ENCODE measurements at regions not wholly inside any gene's neighbourhood (a gene's known extent, or its start where the extent isn't known, plus 50 kb on each side); places are given as distances from the start of the nearest gene placed in this dataset.

- DNase-seq (ENCODE audit: low spot score), result no peak
These were observed 420.9 kb upstream of the INTU start for GRCh38 chr4:127211650-127212560.

GRCh38 chr4:127212701-127213100 lies 420.1 kb upstream of the INTU start:
- DNase-seq (ENCODE audit: low spot score), result no peak

- DNase-seq (ENCODE audit: low spot score), result no peak
These were observed 418.7 kb upstream of the INTU start for GRCh38 chr4:127214016-127214415.

GRCh38 chr4:127214931-127215330 lies 417.8 kb upstream of the INTU start:
- no peak for DNase-seq (ENCODE audit: low spot score)

- no peak for DNase-seq (ENCODE audit: low spot score)
These were observed 415.0 kb upstream of the INTU start for GRCh38 chr4:127217586-127218229.

GRCh38 chr4:127219232-127219631 lies 413.5 kb upstream of the INTU start:
- no peak for DNase-seq (ENCODE audit: low spot score)

GRCh38 chr4:127224556-127224955 lies 408.2 kb upstream of the INTU start:
- DNase-seq (ENCODE audit: low spot score), result no peak

- no peak for DNase-seq (ENCODE audit: low spot score)
These were observed 402.7 kb upstream of the INTU start for GRCh38 chr4:127229855-127230608.

- no peak for DNase-seq (ENCODE audit: low spot score)
These were observed 395.9 kb upstream of the INTU start for GRCh38 chr4:127236889-127237288.

GRCh38 chr4:127237581-127237980 lies 395.2 kb upstream of the INTU start:
- no peak for DNase-seq (ENCODE audit: low spot score)

GRCh38 chr4:127238956-127239475 lies 393.7 kb upstream of the INTU start:
- no peak for DNase-seq (ENCODE audit: low spot score)

GRCh38 chr4:127239902-127240763 lies 392.6 kb upstream of the INTU start:
- no peak for DNase-seq (ENCODE audit: low spot score)

- no peak for DNase-seq (ENCODE audit: low spot score)
These were observed 392.0 kb upstream of the INTU start for GRCh38 chr4:127240764-127241105.

- no peak for DNase-seq (ENCODE audit: low spot score)
These were observed 388.2 kb upstream of the INTU start for GRCh38 chr4:127244515-127244914.

- no peak for DNase-seq (ENCODE audit: low spot score)
These were observed 385.5 kb upstream of the INTU start for GRCh38 chr4:127246963-127247952.

GRCh38 chr4:127249066-127249766 lies 383.5 kb upstream of the INTU start:
- DNase-seq (ENCODE audit: low spot score), result no peak

- DNase-seq (ENCODE audit: low spot score), result no peak
These were observed 383.0 kb upstream of the INTU start for GRCh38 chr4:127249767-127250108.

- DNase-seq (ENCODE audit: low spot score), result no peak
These were observed 382.2 kb upstream of the INTU start for GRCh38 chr4:127250577-127250976.

- DNase-seq (ENCODE audit: low spot score), result no peak
These were observed 381.3 kb upstream of the INTU start for GRCh38 chr4:127251423-127251822.
